GM19240 (cell line): ENCODE measurements at regions not wholly inside any gene's neighbourhood (a gene's known extent, or its start where the extent isn't known, plus 50 kb on each side); places are given as distances from the start of the nearest gene placed in this dataset.

Source experiments
- DNase-seq: peaks from one replicate; pipeline ENCODE4 v3.0.0; 2011; ENCODE audit warnings: low spot score; ENCODE audit not compliant: insufficient read length

GRCh38 chr16:27679899-27680298 is 130.0 kb downstream of the KATNIP start:
- no peak for DNase-seq

- DNase-seq, result no peak
These were observed 131.7 kb downstream of the KATNIP start for GRCh38 chr16:27681681-27682080.

DNA sequence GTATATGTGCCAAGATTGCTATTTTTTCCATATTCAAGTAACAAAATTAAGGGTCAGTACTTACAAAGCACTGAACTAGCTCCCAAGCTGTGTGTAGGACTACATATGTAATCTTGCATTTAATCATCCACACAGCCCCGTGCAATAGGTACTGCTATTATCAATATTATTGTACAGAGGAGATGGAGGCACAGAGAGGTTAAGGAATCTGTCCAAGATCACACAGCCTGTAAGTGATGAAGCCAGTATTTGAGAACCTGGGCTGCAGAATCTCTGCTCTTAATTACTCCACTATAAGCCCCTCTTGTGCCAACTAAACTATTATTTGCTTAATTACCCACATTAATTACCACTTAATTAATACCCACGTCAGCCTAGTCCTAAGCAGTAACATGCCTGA is 134.1 kb downstream of the KATNIP start:
- DNase-seq, result no peak

- DNase-seq, result no peak
These were observed 135.9 kb downstream of the KATNIP start for GRCh38 chr16:27685807-27686206.

GRCh38 chr16:27686926-27687325 is 137.0 kb downstream of the KATNIP start:
- DNase-seq, result no peak

DNA sequence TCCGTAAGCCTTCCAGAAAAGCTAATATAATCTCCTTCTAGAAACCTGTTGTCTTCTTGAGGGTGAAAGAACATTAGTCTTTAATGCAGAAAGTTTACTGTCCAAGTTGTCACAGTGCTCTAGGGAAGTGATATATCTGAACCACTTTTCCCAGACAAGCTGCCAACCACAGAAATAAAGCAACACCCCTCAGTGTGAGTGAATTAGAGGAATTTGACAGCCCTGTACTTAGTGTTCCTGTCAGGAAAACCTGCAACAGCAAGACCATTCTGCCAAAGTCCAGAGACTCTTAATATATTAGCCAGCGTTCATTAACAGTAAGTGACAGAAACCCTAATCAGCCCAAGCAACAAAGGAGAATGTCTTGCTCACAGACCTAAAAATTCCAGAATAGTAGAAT is 137.7 kb downstream of the KATNIP start:
- no peak for DNase-seq

- DNase-seq, result no peak
These were observed 139.8 kb downstream of the KATNIP start for GRCh38 chr16:27689711-27690110.

GRCh38 chr16:27690608-27691007 is 140.7 kb downstream of the KATNIP start:
- no peak for DNase-seq

DNA sequence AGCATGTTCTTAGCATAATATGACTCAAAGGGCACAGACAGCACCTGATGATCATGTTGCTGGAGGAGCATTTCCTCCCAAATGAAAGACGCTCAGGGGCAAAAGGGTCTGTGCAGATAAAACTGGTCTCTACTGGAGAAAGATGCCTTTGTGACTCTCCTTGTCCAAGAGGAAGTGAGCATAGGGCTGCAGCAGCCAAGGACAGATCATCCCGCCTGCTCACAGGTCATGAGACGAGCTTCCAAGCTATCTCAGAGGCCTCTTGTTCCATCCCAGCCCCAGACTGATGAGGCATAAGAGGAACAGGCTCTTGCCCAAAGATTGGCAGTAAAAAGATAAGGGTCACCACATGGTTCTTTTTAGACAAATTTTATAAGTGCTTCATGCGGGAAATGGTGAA is 141.8 kb downstream of the KATNIP start:
- no peak for DNase-seq

GRCh38 chr16:27692576-27692975 is 142.6 kb downstream of the KATNIP start:
- no peak for DNase-seq

- DNase-seq, result no peak
These were observed 145.2 kb downstream of the KATNIP start for GRCh38 chr16:27695161-27695560.

GRCh38 chr16:27698266-27698665 is 148.3 kb downstream of the KATNIP start:
- no peak for DNase-seq

GRCh38 chr16:27698746-27699145 is 148.8 kb downstream of the KATNIP start:
- no peak for DNase-seq

DNA sequence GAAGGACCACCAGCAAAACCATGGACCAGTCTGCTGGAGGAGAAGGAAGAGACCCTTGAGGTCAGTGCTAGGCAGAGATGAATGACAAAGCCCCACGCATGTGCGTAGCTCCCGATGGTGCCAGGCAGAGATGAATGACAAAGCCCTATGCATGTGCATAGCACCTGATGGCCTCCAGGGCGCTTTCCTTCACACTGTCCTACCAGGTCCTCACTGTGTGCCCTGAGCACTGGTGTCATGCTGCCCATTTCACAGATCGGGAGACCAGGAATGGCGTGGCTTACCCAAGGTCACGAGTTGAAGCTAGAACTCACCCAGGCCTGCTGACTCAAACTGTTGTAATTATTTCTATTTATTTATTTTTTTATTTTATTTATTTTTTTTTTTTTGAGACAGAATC is 149.6 kb downstream of the KATNIP start:
- DNase-seq, result no peak

- no peak for DNase-seq
These were observed 150.5 kb downstream of the KATNIP start for GRCh38 chr16:27700304-27700995.

DNA sequence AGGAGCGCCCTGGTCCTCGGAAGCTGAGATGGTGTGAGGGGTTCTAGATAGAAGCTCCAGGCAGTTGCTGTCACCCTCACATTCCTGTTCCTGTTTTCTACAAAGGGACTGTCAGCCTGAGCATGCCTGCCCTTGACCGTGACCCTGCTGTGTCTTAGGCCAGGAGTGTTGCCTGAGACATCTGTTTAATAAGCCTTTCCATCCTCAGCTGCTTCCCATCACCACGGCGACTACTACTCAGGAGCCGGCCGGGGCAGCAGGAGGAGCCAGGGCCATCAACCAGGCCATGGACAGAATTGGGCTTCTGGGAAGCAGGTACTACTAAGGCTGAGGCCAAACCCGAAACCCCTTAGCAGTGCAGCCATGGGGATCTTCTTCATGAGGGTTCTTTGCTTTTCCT is 151.4 kb downstream of the KATNIP start:
- DNase-seq, result no peak

- DNase-seq, result no peak
These were observed 153.2 kb downstream of the KATNIP start for GRCh38 chr16:27703121-27703520.

DNA sequence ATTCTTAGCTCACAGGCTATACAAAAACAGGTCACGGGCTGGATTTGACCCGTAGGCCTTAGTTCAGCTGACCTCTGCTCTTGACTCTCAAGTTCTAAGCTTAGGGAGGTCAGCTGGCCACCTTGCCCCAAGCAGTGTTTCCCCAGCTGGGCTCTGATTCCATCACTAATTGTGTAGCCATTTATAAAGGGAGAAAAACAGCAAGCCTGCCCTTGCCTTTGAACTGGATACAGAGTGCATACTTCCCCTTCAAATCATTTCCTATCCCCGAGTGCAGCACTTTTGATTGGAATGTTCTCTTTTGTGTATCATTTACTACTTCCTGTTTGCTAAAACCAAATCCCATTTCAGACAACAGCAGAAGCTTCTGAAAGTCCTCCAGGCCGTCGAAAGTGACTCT is 153.6 kb downstream of the KATNIP start:
- no peak for DNase-seq

GRCh38 chr16:27704252-27704651 is 154.3 kb downstream of the KATNIP start:
- DNase-seq, result no peak

- no peak for DNase-seq
These were observed 156.4 kb downstream of the KATNIP start for GRCh38 chr16:27706156-27706865.

DNA sequence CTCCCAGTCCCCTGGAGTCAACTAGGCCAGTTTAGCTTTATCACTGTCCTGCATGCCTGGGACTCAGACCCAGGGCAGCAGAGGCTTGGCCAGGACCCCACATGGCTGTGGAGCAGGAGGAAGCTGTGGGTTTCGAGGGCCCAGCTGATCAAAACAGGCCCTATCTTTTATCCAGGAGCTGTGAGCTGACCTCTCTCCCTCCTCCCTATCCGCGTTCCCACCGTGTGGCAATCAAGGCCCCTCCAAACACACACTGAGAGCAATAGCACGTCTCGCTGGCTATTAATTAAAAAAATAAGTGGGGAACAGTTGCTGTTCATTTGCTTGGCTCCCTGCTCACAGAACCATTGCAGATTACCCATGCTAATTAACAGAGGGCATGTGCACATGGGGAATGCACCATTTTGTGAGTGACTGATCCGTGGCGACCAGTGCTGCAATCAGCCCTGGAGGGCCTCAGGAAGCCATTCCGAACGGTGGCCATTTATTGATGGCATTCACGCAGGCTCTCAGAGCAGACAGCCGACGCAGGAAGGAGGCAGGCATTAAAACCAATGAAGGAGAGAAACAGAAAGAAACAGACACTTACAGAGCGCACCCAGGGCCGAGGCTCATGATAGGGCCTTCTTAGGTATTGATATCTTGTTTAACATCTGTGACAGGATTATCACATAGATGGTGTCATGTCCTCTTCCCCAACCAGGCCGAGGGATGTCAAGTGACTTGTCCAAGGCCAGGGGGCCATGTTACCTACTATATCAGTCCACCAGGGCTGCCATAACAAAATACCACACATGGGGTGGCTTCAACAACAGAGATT is 157.1 kb downstream of the KATNIP start:
- no peak for DNase-seq

DNA sequence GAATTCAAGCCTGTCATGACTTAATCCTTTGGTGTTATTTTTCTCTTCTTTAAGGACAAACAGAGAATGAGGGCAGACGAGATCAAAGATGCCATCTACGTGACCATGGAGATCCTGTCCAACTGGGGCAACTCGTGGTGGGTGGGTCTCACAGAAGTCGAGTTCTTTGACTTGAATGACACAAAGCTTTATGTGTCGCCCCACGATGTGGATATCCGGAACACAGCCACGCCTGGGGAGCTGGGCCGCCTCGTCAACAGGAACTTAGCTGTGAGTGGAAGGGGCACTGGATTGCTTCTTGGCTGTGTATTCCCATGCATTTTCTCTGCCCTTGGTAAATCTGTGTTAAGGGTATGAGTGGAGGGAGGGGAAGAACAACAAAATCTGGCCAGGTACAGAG is 158.7 kb downstream of the KATNIP start:
- no peak for DNase-seq
